ENCODE measurements at regions not wholly inside any gene's neighbourhood (a gene's known extent, or its start where the extent isn't known, plus 50 kb on each side); places are given as distances from the start of the nearest gene placed in this dataset.
"Not testable (repeated sequence)": the region's sequence is repeated elsewhere in the genome, so short reads cannot be mapped to it uniquely, and the experiment has no call there.

DNA sequence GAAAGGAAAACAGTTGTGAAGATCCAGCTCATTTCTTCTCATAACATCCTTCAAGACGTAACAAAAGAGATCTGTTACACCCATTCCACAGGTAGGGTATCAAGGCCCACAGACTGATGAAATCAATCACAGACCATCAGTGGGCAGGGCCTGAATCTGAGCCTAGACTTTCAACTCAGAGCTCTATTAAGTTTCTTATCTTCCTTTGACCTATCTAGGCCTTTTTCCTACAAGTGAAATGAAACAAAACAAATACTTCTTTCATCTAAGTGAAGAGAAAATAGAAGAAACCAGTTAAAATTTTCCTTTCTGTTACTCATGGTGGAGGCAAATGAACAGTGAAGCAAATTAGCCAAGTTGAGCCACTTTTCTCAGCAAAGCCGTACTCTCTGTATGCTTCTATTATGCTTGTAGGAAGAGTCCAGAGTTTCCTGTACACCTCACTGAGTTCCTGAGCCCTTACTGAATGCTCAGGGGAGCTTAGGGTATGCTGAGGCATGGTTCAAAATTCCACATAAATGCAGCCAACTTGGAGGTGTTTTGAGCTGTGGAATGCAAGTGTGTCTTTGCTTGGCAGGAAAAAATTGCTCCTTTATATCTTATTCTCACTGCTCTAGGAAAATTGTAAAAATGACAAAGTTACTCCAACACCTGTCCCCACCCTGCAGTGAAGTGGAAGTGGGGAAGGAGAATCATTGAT lies 91.9 kb downstream of the FEM1C start:
- Mint-ChIP-seq H3K9me3 (ENCODE audit: unreplicated experiment) (no peaks in the 10 kb centered on the region), H3K27me3 (ENCODE audit: unreplicated experiment) (no peaks in the 10 kb centered on the region), H3K27ac (ENCODE audit: unreplicated experiment) (no peak overlapping the region), H3K36me3 (ENCODE audit: unreplicated experiment) (no peaks in the 10 kb centered on the region), H3K4me1 (ENCODE audit: low read depth, unreplicated experiment) (peaks cover 4% of the 10 kb centered on the region), H3K4me3 (ENCODE audit: unreplicated experiment) (no peak overlapping the region)
- TF ChIP-seq, protein P1, sequence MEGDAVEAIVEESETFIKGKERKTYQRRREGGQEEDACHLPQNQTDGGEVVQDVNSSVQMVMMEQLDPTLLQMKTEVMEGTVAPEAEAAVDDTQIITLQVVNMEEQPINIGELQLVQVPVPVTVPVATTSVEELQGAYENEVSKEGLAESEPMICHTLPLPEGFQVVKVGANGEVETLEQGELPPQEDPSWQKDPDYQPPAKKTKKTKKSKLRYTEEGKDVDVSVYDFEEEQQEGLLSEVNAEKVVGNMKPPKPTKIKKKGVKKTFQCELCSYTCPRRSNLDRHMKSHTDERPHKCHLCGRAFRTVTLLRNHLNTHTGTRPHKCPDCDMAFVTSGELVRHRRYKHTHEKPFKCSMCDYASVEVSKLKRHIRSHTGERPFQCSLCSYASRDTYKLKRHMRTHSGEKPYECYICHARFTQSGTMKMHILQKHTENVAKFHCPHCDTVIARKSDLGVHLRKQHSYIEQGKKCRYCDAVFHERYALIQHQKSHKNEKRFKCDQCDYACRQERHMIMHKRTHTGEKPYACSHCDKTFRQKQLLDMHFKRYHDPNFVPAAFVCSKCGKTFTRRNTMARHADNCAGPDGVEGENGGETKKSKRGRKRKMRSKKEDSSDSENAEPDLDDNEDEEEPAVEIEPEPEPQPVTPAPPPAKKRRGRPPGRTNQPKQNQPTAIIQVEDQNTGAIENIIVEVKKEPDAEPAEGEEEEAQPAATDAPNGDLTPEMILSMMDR (IDR thresholded peaks at IDR 0.05; ENCODE audit: partially characterized antibody, unreplicated experiment), result no peak
- DNase-seq, result no peak

DNA sequence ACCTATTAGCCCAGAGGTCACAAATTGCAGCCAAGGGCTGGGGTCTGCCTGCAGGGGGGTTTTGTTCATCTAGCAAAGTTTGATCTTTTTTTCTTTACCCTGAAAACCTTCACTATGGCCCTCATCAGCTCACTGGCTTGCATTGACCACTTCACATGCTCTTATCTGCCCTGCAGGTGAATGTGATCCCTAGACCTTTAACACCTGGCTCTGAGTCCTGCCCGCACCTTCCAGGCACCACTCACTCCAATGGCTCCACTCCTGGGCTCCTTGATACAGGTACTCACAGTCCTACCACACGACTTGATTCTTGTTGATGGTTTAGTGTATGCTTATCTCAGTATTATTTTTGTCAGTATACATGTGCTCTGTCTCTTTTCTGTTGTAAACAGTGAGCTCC lies 92.5 kb downstream of the FEM1C start:
- Mint-ChIP-seq H3K36me3 (ENCODE audit: unreplicated experiment) (no peaks in the 10 kb centered on the region), H3K9me3 (ENCODE audit: unreplicated experiment) (no peaks in the 10 kb centered on the region), H3K4me3 (ENCODE audit: unreplicated experiment) (no peak overlapping the region), H3K4me1 (ENCODE audit: low read depth, unreplicated experiment) (peaks cover 3% of the 10 kb centered on the region), H3K27ac (ENCODE audit: unreplicated experiment) (no peak overlapping the region), H3K27me3 (ENCODE audit: unreplicated experiment) (no peaks in the 10 kb centered on the region)
- TF ChIP-seq, protein P1 (IDR thresholded peaks at IDR 0.05; ENCODE audit: partially characterized antibody, unreplicated experiment), result no peak
- DNase-seq, result no peak

DNA sequence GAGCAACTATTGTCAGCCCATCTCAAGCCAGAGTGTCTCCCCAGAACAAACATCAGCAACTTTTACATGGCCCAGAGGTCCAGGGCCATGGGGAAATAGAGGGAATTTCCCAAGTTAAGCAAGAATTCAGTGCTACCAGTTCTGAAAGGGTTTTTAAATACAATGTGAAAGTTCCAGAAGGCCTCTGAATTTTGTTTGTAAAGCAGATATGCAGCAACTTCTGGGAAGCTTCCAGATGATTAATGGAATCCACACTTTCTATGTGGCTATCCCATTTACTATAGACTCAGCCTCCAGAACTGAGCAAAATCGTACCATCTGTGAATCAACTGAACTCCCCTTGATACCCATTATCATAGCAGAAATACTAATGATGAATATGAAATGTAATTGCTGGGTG lies 93.8 kb downstream of the FEM1C start:
- no peaks in the 10 kb centered on the region for H3K27me3 Mint-ChIP-seq (ENCODE audit: unreplicated experiment)
- H3K27ac Mint-ChIP-seq (ENCODE audit: unreplicated experiment), result no peak overlapping the region
- no peaks in the 10 kb centered on the region for H3K36me3 Mint-ChIP-seq (ENCODE audit: unreplicated experiment)
- no peaks in the 10 kb centered on the region for H3K4me1 Mint-ChIP-seq (ENCODE audit: low read depth, unreplicated experiment)
- TF ChIP-seq, protein P1 (IDR thresholded peaks at IDR 0.05; ENCODE audit: partially characterized antibody, unreplicated experiment), result no peak
- no peak overlapping the region for H3K4me3 Mint-ChIP-seq (ENCODE audit: unreplicated experiment)
- H3K9me3 Mint-ChIP-seq (ENCODE audit: unreplicated experiment), result no peaks in the 10 kb centered on the region
- DNase-seq, result no peak

DNA sequence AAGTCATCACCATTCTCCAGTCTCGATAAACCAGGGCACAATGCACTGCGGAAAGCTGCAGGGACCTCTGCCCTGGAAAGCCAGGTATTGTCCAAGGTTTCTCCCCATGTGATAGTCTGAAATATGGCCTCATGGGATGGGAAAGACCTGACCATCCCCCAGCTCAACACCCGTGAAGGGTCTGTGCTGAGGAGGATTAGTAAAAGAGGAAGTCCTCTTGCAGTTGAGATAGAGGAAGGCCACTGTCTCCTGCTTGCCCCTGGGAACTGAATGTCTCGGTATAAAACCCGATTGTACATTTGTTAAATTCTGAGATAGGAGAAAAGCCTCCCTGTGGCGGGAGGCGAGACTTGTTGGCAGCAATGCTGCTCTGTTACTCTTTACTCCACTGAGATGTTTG lies 95.9 kb downstream of the FEM1C start:
- DNase-seq; H3K27me3 Mint-ChIP-seq (ENCODE audit: unreplicated experiment); H3K36me3 Mint-ChIP-seq (ENCODE audit: unreplicated experiment); H3K4me3 Mint-ChIP-seq (ENCODE audit: unreplicated experiment); H3K9me3 Mint-ChIP-seq (ENCODE audit: unreplicated experiment); H3K4me1 Mint-ChIP-seq (ENCODE audit: low read depth, unreplicated experiment); H3K27ac Mint-ChIP-seq (ENCODE audit: unreplicated experiment): not testable (repeated sequence)

DNA sequence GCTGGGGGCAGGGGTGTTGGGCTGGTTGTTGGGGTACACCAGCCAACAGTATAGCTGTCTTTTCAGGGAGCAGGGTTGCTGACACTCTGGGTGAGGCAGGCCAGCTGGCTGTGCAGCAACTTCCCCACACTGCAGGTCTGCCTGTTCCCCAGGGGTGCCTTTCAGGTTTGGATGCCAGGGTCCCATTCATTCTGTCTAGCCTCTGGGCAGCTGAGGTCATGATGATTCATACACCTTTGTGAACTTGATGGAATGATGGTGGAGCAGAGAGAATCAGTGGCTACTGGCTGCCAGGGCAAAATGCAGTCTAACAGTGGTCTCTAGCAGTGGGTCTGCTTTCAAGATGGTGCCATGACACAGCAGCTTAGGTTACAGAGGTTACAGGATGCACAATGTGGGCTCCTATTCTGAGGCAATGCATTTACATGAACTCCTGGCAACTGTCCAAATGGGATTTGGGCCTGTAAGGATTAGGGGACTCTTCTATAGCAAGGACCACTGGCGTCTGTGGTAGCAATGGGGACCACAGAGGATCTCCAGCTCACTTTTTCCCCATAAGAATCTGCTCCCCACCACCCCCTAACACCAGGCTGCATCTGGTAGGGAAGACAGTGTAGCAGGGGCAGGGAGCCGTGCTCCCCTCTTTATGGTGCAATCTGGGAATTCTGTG lies 103.7 kb downstream of the FEM1C start:
- peaks cover 27% of the 10 kb centered on the region for H3K36me3 Mint-ChIP-seq (ENCODE audit: unreplicated experiment)
- no peaks in the 10 kb centered on the region for H3K4me1 Mint-ChIP-seq (ENCODE audit: low read depth, unreplicated experiment)
- no peak overlapping the region for H3K27ac Mint-ChIP-seq (ENCODE audit: unreplicated experiment)
- TF ChIP-seq, protein P1 (IDR thresholded peaks at IDR 0.05; ENCODE audit: partially characterized antibody, unreplicated experiment), result no peak
- no peaks in the 10 kb centered on the region for H3K27me3 Mint-ChIP-seq (ENCODE audit: unreplicated experiment)
- DNase-seq, result no peak
- peaks cover 8% of the 10 kb centered on the region for H3K9me3 Mint-ChIP-seq (ENCODE audit: unreplicated experiment)
- H3K4me3 Mint-ChIP-seq (ENCODE audit: unreplicated experiment), result no peak overlapping the region

All from glutamatergic neuron (in vitro differentiated cells).